Esophagus muscularis mucosa (tissue), 3 donors: ENCODE measurements at regions not wholly inside any gene's neighbourhood (a gene's known extent, or its start where the extent isn't known, plus 50 kb on each side); places are given as distances from the start of the nearest gene placed in this dataset.

Experiments used
- POLR2A ChIP-seq: fragments of 450-650 bp; IDR thresholded peaks from one replicate; pipeline ENCODE4 v1.6.1; 2017; ENCODE audit warnings: antibody characterized with exemption, moderate library complexity, mild to moderate bottlenecking, low read depth
- POLR2AphosphoS5 ChIP-seq, 2 donors: sonication (generic); formaldehyde crosslinking; IDR thresholded peaks; one replicate each; pipeline ENCODE4 v1.6.1; 2017; ENCODE audit warnings: antibody characterized with exemption in 2 of 2
- TF ChIP-seq, protein P1 (sequence below), 3 experiments: fragments of 200-600 bp in 2 of 3; fragments of 450-650 bp in 1 of 3; sonication (generic) in 2 of 3; IDR thresholded peaks; one replicate each; pipeline ENCODE4 v1.5.1; 2017 to 2019; ENCODE audit warnings: antibody characterized with exemption in 3 of 3, mild to moderate bottlenecking in 2 of 3, moderate library complexity in 1 of 3

DNA sequence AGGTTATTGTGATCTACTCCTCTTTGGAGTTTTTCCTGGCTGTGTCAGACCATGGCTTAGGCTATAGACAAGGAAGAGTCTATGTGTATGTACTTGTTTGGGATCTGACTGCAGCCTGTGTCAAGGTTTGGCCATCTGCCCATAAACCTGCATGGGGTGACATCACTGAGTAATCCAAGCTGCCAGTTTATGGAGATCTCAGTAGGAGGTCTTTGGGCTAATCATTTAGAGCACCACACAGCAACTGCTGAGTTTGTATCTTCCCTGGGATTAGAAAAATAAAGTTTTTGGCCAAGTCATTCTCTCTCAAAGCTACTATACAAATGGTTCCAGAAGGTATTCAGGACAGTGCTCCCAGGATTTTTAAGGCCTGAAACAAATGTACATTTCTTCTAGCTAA lies 65.5 kb upstream of the HSPB3 start:
- TF ChIP-seq POLR2A (no peak), POLR2AphosphoS5 (IDR thresholded peaks at IDR 0.05) (no peak)
- TF ChIP-seq, protein P1, sequence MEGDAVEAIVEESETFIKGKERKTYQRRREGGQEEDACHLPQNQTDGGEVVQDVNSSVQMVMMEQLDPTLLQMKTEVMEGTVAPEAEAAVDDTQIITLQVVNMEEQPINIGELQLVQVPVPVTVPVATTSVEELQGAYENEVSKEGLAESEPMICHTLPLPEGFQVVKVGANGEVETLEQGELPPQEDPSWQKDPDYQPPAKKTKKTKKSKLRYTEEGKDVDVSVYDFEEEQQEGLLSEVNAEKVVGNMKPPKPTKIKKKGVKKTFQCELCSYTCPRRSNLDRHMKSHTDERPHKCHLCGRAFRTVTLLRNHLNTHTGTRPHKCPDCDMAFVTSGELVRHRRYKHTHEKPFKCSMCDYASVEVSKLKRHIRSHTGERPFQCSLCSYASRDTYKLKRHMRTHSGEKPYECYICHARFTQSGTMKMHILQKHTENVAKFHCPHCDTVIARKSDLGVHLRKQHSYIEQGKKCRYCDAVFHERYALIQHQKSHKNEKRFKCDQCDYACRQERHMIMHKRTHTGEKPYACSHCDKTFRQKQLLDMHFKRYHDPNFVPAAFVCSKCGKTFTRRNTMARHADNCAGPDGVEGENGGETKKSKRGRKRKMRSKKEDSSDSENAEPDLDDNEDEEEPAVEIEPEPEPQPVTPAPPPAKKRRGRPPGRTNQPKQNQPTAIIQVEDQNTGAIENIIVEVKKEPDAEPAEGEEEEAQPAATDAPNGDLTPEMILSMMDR (IDR thresholded peaks at IDR 0.05) = no peak
